Ovary (tissue), 3 donors: ENCODE measurements at regions not wholly inside any gene's neighbourhood (a gene's known extent, or its start where the extent isn't known, plus 50 kb on each side); places are given as distances from the start of the nearest gene placed in this dataset.

ENCODE experiments used
- POLR2A ChIP-seq: fragments of 450-650 bp; IDR thresholded peaks from one replicate; pipeline ENCODE4 v1.6.1; 2017; ENCODE audit warnings: antibody characterized with exemption, mild to moderate bottlenecking, moderate library complexity
- TF ChIP-seq, protein P1 (sequence below), 3 donors: fragments of 450-650 bp in 2 of 3; fragments of 200-600 bp in 1 of 3; IDR thresholded peaks; one replicate each; pipeline versions ENCODE4 v1.5.1 to v1.8.0; 2016 to 2022; ENCODE audit warnings: antibody characterized with exemption in 3 of 3, mild to moderate bottlenecking in 1 of 3
- donor health status: DM: no; HTN: no; CAD: no.

DNA sequence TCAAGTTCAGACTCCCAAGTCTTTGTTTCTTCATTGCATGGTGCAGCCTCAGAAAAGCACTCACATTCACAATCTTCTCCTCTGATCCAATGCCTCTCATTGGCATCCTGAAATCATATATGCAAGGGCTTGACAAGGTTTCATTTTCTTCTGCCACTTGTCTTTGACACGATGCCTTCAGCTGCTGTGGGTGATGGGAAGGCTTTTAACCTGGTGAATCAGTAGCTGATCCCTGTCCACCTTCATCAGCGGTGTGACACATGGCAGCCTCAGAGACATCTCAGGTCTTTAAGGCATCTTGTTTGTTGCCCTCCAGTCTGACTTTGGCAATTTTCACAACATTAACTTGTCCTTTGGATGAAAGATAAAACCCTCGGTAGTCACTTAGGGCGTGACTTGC lies 147.2 kb downstream of the PRELID2 start:
- no peak for TF ChIP-seq POLR2A
- TF ChIP-seq, protein P1, sequence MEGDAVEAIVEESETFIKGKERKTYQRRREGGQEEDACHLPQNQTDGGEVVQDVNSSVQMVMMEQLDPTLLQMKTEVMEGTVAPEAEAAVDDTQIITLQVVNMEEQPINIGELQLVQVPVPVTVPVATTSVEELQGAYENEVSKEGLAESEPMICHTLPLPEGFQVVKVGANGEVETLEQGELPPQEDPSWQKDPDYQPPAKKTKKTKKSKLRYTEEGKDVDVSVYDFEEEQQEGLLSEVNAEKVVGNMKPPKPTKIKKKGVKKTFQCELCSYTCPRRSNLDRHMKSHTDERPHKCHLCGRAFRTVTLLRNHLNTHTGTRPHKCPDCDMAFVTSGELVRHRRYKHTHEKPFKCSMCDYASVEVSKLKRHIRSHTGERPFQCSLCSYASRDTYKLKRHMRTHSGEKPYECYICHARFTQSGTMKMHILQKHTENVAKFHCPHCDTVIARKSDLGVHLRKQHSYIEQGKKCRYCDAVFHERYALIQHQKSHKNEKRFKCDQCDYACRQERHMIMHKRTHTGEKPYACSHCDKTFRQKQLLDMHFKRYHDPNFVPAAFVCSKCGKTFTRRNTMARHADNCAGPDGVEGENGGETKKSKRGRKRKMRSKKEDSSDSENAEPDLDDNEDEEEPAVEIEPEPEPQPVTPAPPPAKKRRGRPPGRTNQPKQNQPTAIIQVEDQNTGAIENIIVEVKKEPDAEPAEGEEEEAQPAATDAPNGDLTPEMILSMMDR (IDR thresholded peaks at IDR 0.05) = no peak
